ENCODE measurements at regions not wholly inside any gene's neighbourhood (a gene's known extent, or its start where the extent isn't known, plus 50 kb on each side); places are given as distances from the start of the nearest gene placed in this dataset.

DNA sequence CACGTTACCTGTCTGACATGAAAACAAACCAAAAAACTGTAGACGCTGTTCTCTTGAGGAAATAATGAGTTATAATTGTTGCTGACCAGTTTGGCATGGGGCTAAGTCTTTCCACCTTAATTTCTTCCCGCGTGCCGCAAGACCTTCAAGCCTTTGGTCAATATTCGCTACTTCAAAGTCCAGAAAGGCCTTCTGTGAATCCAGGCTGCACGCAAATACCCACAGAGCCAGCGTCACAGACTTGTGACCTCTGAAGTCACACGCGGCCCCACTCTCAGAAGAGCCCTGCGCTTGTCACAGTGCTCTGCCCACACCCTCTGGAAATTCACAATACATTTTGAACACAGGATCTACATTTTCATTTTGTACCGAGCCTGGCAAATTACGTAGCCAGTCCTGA is 275.2 kb downstream of the SHQ1 start:
- no peaks in the 10 kb centered on the region for H4K20me1 ChIP-seq (ENCODE audit: insufficient read depth, poor library complexity, severe bottlenecking)
- TF ChIP-seq, protein P1, sequence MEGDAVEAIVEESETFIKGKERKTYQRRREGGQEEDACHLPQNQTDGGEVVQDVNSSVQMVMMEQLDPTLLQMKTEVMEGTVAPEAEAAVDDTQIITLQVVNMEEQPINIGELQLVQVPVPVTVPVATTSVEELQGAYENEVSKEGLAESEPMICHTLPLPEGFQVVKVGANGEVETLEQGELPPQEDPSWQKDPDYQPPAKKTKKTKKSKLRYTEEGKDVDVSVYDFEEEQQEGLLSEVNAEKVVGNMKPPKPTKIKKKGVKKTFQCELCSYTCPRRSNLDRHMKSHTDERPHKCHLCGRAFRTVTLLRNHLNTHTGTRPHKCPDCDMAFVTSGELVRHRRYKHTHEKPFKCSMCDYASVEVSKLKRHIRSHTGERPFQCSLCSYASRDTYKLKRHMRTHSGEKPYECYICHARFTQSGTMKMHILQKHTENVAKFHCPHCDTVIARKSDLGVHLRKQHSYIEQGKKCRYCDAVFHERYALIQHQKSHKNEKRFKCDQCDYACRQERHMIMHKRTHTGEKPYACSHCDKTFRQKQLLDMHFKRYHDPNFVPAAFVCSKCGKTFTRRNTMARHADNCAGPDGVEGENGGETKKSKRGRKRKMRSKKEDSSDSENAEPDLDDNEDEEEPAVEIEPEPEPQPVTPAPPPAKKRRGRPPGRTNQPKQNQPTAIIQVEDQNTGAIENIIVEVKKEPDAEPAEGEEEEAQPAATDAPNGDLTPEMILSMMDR (IDR thresholded peaks at IDR 0.05; ENCODE audit: poor library complexity), result no peak
- TF ChIP-seq EZH2 (IDR thresholded peaks at IDR 0.05; ENCODE audit: borderline replicate concordance) (no peak), EZH2phosphoT487 (IDR thresholded peaks at IDR 0.05; ENCODE audit: low read depth, severe bottlenecking, unreplicated experiment) (no peak)
- no peak overlapping the region for H2AFZ ChIP-seq
- H3K27me3 ChIP-seq, result no peaks in the 10 kb centered on the region
- 89% methylated on average over 13 of the region's 13 CpGs for WGBS (ENCODE audit: low lambda C conversion rate, missing lambda C conversion rate)
- no peaks in the 10 kb centered on the region for H3K9me2 ChIP-seq (replicated peaks; ENCODE audit: insufficient read depth)
- DNase-seq (ENCODE audit: low spot score), result no peak
- H3K79me2 ChIP-seq, result no peaks in the 10 kb centered on the region
- no peaks in the 10 kb centered on the region for H3K9me3 ChIP-seq (ENCODE audit: low read depth)
- peaks cover 13% of the 10 kb centered on the region for H3K4me1 ChIP-seq (ENCODE audit: insufficient read depth)
- H3K4me3 ChIP-seq, result no peak overlapping the region
- no peaks in the 10 kb centered on the region for H3K36me3 ChIP-seq (replicated peaks; ENCODE audit: insufficient read depth, low read depth)
- no peak overlapping the region for H3K4me2 ChIP-seq
- H3K27ac ChIP-seq, result no peak overlapping the region

DNA sequence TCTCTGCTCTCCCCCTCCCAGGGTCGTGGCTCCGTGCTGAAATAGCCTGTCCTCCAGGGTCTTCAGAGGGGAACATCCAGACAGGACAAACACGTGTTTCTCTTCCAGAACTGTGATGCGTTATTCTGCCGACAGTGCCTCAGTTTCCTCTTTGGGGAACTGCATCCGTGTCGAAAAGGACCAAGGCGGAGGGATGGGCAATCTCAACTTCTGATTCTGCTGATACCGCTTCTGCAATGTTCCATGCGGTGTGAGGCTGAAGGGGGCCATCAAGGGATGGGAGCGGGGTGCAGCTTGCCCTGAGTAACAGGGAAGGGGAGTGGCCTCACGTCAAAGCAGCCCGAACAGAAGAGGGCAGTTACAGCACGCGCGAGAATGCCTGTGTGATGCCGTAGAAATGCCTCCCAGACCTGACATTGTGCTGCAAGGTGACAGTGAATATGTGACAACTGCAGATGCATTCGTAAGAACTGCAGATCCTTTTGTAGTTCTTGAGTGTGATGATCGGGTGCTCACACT is 275.7 kb downstream of the SHQ1 start:
- Histone ChIP-seq H3K36me3 (replicated peaks; ENCODE audit: insufficient read depth, low read depth) (no peaks in the 10 kb centered on the region), H3K79me2 (no peaks in the 10 kb centered on the region), H4K20me1 (ENCODE audit: insufficient read depth, poor library complexity, severe bottlenecking) (no peaks in the 10 kb centered on the region), H3K9me3 (ENCODE audit: low read depth) (no peaks in the 10 kb centered on the region), H3K27ac (peak overlapping the region; percentile 6), H2AFZ (no peak overlapping the region), H3K27me3 (no peaks in the 10 kb centered on the region), H3K9me2 (replicated peaks; ENCODE audit: insufficient read depth) (no peaks in the 10 kb centered on the region), H3K4me2 (no peak overlapping the region), H3K4me1 (ENCODE audit: insufficient read depth) (peaks cover 13% of the 10 kb centered on the region), H3K4me3 (no peak overlapping the region)
- WGBS (ENCODE audit: low lambda C conversion rate, missing lambda C conversion rate), result 85% methylated on average over 19 of the region's 19 CpGs
- no peak for DNase-seq (ENCODE audit: low spot score)
- TF ChIP-seq EZH2phosphoT487 (IDR thresholded peaks at IDR 0.05; ENCODE audit: low read depth, severe bottlenecking, unreplicated experiment) (no peak), EZH2 (IDR thresholded peaks at IDR 0.05; ENCODE audit: borderline replicate concordance) (no peak)
- TF ChIP-seq, protein P1 (IDR thresholded peaks at IDR 0.05; ENCODE audit: poor library complexity), result no peak

DNA sequence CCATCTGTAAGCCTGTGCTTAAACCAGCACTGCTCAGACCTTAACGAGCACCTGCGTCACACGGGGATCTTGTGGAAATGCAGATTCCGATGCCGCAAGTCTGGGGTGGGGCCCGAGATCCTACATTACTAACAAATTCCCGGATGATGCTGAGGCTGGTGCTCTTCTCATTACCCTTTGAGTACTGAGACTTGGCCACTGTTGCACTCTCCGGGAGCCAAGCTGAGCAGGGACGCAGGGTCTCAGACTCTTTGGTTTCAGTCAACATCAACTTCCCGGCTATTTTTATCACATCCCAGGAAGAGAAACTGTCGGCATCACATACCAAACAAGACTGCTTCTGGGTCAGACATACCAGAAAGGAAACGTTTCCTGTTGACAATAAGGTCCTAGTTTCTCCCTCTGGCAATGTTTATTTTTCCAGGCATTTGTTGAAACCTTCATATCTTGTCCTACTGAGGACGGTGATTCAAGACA is 276.6 kb downstream of the SHQ1 start:
- no peaks in the 10 kb centered on the region for H4K20me1 ChIP-seq (ENCODE audit: insufficient read depth, poor library complexity, severe bottlenecking)
- TF ChIP-seq EZH2phosphoT487 (IDR thresholded peaks at IDR 0.05; ENCODE audit: low read depth, severe bottlenecking, unreplicated experiment) (no peak), EZH2 (IDR thresholded peaks at IDR 0.05; ENCODE audit: borderline replicate concordance) (no peak)
- TF ChIP-seq, protein P1 (IDR thresholded peaks at IDR 0.05; ENCODE audit: poor library complexity), result no peak
- H3K4me3 ChIP-seq, result no peak overlapping the region
- no peaks in the 10 kb centered on the region for H3K9me2 ChIP-seq (replicated peaks; ENCODE audit: insufficient read depth)
- no peak for DNase-seq (ENCODE audit: low spot score)
- no peaks in the 10 kb centered on the region for H3K9me3 ChIP-seq (ENCODE audit: low read depth)
- H3K4me1 ChIP-seq (ENCODE audit: insufficient read depth), result peaks cover 13% of the 10 kb centered on the region
- H3K36me3 ChIP-seq (replicated peaks; ENCODE audit: insufficient read depth, low read depth), result no peaks in the 10 kb centered on the region
- H2AFZ ChIP-seq, result no peak overlapping the region
- H3K27ac ChIP-seq, result peak overlapping the region; percentile 60
- 63% methylated on average over 13 of the region's 13 CpGs for WGBS (ENCODE audit: low lambda C conversion rate, missing lambda C conversion rate)
- no peak overlapping the region for H3K4me2 ChIP-seq
- no peaks in the 10 kb centered on the region for H3K27me3 ChIP-seq
- no peaks in the 10 kb centered on the region for H3K79me2 ChIP-seq

Data from hepatocyte (in vitro differentiated cells).